ENCODE measurements at regions not wholly inside any gene's neighbourhood (a gene's known extent, or its start where the extent isn't known, plus 50 kb on each side); places are given as distances from the start of the nearest gene placed in this dataset.
"Not testable (repeated sequence)": the region's sequence is repeated elsewhere in the genome, so short reads cannot be mapped to it uniquely, and the experiment has no call there.

- DNase-seq (ENCODE audit: low read depth): no peak
Observed at GRCh38 chr6:119800526-119800925, 451.0 kb upstream of the MAN1A1 start.

GRCh38 chr6:119799596-119800509, 450.3 kb upstream of the MAN1A1 start:
- DNase-seq (ENCODE audit: low read depth): no peak

GRCh38 chr6:119791736-119792135, 442.2 kb upstream of the MAN1A1 start:
- DNase-seq (ENCODE audit: low read depth): no peak

DNA sequence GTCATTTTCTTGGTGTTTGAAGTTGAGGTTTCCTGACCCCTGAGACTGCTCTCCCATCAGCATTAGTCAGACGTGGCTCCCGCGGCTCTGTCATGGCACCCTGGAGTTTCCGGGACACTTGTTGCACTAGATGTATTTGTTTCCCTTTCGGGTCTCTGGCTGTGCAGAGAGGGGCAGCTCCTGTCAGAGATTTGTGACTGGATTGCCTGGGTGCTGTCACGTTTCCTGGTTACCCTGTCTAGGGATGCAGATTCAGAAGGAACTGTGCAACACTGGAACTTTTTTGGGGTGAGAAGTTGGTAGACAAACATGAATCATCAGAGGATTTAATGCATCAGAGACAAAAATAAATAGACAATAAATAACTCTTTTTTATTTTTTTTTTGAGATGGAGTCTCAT, 431.8 kb upstream of the MAN1A1 start:
- DNase-seq (ENCODE audit: low read depth): no peak

- DNase-seq (ENCODE audit: low read depth): no peak
Observed at GRCh38 chr6:119768201-119768600, 418.6 kb upstream of the MAN1A1 start.

GRCh38 chr6:119764927-119765681, 415.5 kb upstream of the MAN1A1 start:
- no peak for DNase-seq (ENCODE audit: low read depth)

GRCh38 chr6:119760046-119760445, 410.5 kb upstream of the MAN1A1 start:
- no peak for DNase-seq (ENCODE audit: low read depth)

DNA sequence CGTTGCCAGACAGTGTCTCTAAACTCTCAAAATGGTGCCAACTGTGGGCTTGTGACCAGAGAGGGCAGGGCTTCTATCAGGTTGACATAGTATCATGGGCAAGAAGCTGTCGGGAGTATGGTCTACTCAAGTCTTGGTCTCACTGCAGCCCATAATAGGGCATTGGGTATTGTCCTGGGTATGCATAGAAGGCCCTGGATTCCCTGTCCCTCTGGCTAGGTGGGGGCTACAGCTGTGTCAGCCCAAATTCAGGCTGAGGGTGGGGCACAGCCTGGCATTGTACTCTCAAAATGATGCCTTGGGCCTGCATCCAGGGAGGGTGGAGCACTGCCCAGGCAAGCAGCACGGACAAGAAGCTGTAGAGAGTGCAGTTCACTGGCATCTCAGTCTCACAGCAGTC, 408.8 kb upstream of the MAN1A1 start:
- no peak for DNase-seq (ENCODE audit: low read depth)

DNA sequence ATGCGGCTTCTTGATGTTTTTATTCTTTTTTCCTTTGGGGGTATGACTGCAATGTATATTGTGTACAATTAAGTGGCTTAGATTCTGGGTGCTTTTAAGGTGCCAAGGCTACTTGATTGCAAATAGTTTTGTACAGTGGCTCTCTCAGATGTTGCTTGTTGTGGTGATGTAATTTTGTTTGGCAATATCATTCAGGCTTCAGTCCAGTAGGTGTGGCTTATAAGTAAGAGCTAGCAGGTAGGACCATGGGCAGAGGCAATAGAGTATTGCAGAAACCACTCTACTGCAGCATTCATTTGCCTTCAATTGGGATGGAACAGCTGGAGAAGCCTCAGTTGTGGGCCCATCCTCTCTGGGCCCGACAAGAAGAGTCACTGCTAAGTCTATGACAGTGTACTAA, 407.9 kb upstream of the MAN1A1 start:
- no peak for DNase-seq (ENCODE audit: low read depth)

GRCh38 chr6:119749335-119749734, 399.8 kb upstream of the MAN1A1 start:
- DNase-seq (ENCODE audit: low read depth): no peak

DNA sequence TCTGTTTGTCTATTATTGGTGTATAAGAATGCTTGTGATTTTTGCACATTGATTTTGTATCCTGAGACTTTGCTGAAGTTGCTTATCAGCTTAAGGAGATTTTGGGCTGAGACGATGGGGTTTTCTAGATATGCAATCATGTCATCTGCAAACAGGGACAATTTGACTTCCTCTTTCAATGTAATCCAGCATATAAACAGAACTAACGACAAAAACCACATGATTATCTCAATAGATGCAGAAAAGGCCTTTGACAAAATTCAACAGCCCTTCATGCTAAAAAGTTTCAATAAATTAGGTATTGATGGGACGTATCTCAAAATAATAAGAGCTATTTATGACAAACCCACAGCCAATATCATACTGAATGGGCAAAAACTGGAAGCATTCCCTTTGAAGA, 399.0 kb upstream of the MAN1A1 start:
- DNase-seq (ENCODE audit: low read depth): not testable (repeated sequence)

- DNase-seq (ENCODE audit: low read depth): peak; percentile 38
Observed at GRCh38 chr6:119742188-119742803, 392.7 kb upstream of the MAN1A1 start.

GRCh38 chr6:119739769-119740168, 390.2 kb upstream of the MAN1A1 start:
- no peak for DNase-seq (ENCODE audit: low read depth)

- no peak for DNase-seq (ENCODE audit: low read depth)
Observed at GRCh38 chr6:119738425-119738824, 388.9 kb upstream of the MAN1A1 start.

GRCh38 chr6:119736296-119737021, 386.9 kb upstream of the MAN1A1 start:
- no peak for DNase-seq (ENCODE audit: low read depth)

DNA sequence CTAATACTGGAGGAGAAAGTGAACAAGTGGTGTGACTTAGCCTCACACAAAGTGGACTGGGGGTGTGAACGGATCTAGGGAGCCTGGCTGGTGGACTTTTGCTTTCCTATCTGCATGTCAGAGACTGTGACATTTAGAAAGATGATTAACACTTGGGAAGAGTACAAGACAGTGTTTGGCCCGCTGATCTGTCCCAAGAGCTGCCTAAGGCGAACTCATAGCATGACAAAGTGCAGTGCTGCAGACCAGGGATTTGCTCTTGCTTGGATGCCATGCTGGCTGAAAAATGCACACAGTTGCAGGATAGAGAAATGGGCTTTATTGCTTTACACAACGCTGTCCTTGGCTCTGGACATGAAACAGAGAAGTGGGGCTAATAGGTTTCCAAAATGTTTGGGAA, 386.0 kb upstream of the MAN1A1 start:
- no peak for DNase-seq (ENCODE audit: low read depth)

DNA sequence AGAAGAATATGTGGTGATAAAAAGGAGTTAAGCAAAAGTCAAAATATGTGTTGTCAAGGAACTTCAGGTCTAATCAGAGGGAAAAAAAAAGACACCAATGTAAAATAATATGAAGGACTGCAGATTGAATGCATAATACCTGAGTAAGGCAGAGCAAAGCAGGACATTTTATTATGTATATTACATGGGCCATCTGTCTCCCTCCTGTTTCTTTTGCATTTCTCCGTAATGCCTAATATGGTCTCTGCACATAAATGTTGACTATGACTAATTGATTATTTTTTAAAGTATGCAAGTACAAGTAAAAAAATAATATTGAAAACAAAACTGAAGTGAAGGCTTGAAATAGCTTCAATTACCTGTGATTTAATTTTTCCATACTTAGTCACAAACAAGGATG, 384.7 kb upstream of the MAN1A1 start:
- DNase-seq (ENCODE audit: low read depth): no peak

DNA sequence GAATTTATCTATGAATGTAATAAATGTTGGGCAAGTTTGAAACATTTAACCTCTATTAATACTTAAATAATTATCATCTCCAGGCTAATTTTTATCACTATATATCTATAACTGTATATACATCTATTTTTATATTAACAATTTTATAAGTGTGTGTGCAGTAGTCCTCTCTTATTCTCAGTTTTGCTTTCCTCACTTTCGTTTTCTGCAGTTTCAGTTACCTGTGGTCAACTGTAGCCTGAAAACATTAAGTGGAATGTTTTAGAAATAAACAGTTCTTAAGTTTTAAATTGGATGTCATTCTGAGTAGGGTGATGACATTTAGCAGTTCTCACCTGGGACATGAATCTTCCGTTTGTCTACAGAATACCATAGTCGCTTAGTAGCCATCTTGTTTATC, 379.4 kb upstream of the MAN1A1 start:
- DNase-seq (ENCODE audit: low read depth): no peak

- no peak for DNase-seq (ENCODE audit: low read depth)
Observed at GRCh38 chr6:119728220-119728750, 378.7 kb upstream of the MAN1A1 start.

DNA sequence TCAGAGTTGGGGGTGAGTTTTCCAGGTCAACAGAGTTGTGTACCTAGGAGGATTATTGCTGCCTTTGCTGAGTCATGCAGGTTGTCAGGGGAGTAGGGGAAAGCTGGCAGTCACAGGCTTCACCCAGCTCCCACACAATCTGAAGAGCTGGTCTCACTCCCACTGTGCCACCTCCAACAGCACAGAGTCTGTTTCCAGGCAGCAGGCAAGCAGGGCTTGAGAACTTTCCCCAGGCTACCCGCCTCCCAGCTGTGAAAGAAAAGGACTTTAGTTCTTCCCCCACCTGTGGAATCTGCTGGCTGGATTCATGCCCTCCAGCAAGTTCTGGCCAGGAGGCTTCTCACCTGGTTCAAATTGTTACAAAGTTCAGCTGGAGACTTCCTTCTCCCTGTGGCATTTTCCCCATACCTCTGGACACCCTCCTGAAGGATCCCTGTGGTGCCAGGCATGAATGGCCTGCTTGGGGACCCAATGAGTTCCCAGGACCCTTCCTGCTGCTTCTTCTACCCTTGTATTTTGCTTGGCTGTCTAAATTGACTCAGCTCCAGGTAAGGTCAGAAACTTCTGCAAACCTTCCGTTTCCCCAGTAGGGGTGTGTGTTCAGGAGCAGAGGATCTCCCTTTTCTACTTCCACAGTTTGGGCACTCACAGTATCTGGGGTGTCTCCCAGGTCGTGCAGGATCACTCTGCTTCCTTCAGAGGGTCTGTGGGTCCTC, 378.1 kb upstream of the MAN1A1 start:
- DNase-seq (ENCODE audit: low read depth): no peak

GRCh38 chr6:119726912-119727311, 377.4 kb upstream of the MAN1A1 start:
- not testable (repeated sequence) for DNase-seq (ENCODE audit: low read depth)

Measured in activated T-cell treated with anti-CD3 and anti-CD28 coated beads for 48 hours (primary cell).